Body of pancreas (tissue), 4 donors: ENCODE measurements at regions not wholly inside any gene's neighbourhood (a gene's known extent, or its start where the extent isn't known, plus 50 kb on each side); places are given as distances from the start of the nearest gene placed in this dataset.

Source experiments
- POLR2A ChIP-seq, 3 donors: fragments of 450-650 bp; IDR thresholded peaks; one replicate each; pipeline ENCODE4 v1.6.1; 2016; ENCODE audit warnings: antibody characterized with exemption in 3 of 3, mild to moderate bottlenecking in 2 of 3
- TF ChIP-seq, protein P1 (sequence below), 7 experiments: fragments of 450-650 bp in 4 of 7; fragments of 200-600 bp in 3 of 7; sonication (generic) in 3 of 7; IDR thresholded peaks; one replicate each; pipeline ENCODE4 v1.5.1; 2016 to 2019; ENCODE audit warnings: antibody characterized with exemption in 7 of 7

DNA sequence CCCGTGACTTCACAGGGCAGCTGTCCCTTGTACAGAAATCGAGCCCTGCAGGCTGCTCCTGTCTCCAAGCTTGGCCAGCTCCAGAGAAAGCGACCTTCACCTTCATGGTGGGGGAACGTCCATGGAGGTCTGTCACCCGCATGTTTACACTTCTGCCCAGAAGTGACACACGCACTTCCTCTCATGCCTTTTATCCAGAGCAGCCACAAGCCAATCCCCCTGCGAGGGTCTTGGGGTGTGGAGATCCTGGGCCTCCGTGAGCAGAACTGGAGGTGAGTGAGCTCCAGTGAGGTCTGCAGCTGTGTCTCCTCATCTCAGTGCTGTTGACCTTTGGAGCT, 139.0 kb upstream of the TNS3 start:
- no peak for TF ChIP-seq POLR2A (IDR thresholded peaks at IDR 0.05)
- TF ChIP-seq, protein P1, sequence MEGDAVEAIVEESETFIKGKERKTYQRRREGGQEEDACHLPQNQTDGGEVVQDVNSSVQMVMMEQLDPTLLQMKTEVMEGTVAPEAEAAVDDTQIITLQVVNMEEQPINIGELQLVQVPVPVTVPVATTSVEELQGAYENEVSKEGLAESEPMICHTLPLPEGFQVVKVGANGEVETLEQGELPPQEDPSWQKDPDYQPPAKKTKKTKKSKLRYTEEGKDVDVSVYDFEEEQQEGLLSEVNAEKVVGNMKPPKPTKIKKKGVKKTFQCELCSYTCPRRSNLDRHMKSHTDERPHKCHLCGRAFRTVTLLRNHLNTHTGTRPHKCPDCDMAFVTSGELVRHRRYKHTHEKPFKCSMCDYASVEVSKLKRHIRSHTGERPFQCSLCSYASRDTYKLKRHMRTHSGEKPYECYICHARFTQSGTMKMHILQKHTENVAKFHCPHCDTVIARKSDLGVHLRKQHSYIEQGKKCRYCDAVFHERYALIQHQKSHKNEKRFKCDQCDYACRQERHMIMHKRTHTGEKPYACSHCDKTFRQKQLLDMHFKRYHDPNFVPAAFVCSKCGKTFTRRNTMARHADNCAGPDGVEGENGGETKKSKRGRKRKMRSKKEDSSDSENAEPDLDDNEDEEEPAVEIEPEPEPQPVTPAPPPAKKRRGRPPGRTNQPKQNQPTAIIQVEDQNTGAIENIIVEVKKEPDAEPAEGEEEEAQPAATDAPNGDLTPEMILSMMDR (IDR thresholded peaks at IDR 0.05), result no peak
